ENCODE measurements at regions not wholly inside any gene's neighbourhood (a gene's known extent, or its start where the extent isn't known, plus 50 kb on each side); places are given as distances from the start of the nearest gene placed in this dataset.

DNA sequence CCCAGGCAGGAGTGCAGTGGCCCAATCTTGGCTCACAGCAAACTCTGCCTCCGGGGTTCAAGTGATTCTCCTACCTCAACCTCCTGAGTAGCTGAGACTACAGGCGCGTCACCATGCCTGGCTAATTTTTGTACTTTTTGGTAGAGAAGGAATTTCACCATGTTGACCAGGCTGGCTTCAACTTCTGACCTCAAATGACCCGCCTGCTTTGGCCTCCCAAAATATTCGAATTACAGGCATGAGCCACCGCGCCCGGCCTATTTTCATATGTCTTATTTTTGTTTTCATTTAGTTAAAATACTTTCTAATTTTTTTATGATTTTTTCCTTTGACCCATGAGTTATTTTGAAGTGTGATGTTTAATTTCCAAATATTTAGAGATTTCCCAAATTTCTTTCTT lies 143.6 kb upstream of the VRK1 start:
- Histone ChIP-seq H2AFZ (ENCODE audit: low read depth, low read length, severe bottlenecking) (no peak overlapping the region), H3K27ac (ENCODE audit: low read depth, low read length) (no peak overlapping the region), H3K79me2 (ENCODE audit: insufficient read depth, low read length) (no peaks in the 10 kb centered on the region), H3K27me3 (ENCODE audit: low read length) (no peaks in the 10 kb centered on the region), H3K4me2 (ENCODE audit: low read depth, low read length, poor library complexity, severe bottlenecking) (no peak overlapping the region), H3K9me2 (replicated peaks; ENCODE audit: insufficient read depth, low read length) (no peaks in the 10 kb centered on the region), H3K4me3 (ENCODE audit: insufficient read depth, low read length, poor library complexity, severe bottlenecking) (no peak overlapping the region), H3K9ac (ENCODE audit: low read length) (no peak overlapping the region), H3F3A (ENCODE audit: insufficient read depth) (no peaks in the 10 kb centered on the region), H3K9me3 (ENCODE audit: insufficient read depth, low read length) (no peaks in the 10 kb centered on the region), H3K36me3 (ENCODE audit: low read length) (no peaks in the 10 kb centered on the region), H4K20me1 (ENCODE audit: low read depth, low read length) (no peaks in the 10 kb centered on the region)
- TF ChIP-seq, protein P1, sequence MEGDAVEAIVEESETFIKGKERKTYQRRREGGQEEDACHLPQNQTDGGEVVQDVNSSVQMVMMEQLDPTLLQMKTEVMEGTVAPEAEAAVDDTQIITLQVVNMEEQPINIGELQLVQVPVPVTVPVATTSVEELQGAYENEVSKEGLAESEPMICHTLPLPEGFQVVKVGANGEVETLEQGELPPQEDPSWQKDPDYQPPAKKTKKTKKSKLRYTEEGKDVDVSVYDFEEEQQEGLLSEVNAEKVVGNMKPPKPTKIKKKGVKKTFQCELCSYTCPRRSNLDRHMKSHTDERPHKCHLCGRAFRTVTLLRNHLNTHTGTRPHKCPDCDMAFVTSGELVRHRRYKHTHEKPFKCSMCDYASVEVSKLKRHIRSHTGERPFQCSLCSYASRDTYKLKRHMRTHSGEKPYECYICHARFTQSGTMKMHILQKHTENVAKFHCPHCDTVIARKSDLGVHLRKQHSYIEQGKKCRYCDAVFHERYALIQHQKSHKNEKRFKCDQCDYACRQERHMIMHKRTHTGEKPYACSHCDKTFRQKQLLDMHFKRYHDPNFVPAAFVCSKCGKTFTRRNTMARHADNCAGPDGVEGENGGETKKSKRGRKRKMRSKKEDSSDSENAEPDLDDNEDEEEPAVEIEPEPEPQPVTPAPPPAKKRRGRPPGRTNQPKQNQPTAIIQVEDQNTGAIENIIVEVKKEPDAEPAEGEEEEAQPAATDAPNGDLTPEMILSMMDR (IDR thresholded peaks at IDR 0.05; ENCODE audit: insufficient read depth, low read length, poor library complexity, severe bottlenecking) = no peak
- TF ChIP-seq EZH2phosphoT487 (conservative IDR thresholded peaks at IDR 0.05; ENCODE audit: low read length) = no peak

- Histone ChIP-seq H2AFZ (ENCODE audit: low read depth, low read length, severe bottlenecking) (no peak overlapping the region), H3F3A (ENCODE audit: insufficient read depth) (no peaks in the 10 kb centered on the region), H3K4me2 (ENCODE audit: low read depth, low read length, poor library complexity, severe bottlenecking) (no peak overlapping the region), H3K9ac (ENCODE audit: low read length) (no peak overlapping the region), H3K36me3 (ENCODE audit: low read length) (no peaks in the 10 kb centered on the region), H4K20me1 (ENCODE audit: low read depth, low read length) (no peaks in the 10 kb centered on the region), H3K27ac (ENCODE audit: low read depth, low read length) (no peak overlapping the region), H3K4me3 (ENCODE audit: insufficient read depth, low read length, poor library complexity, severe bottlenecking) (no peak overlapping the region), H3K9me3 (ENCODE audit: insufficient read depth, low read length) (no peaks in the 10 kb centered on the region), H3K27me3 (ENCODE audit: low read length) (no peaks in the 10 kb centered on the region), H3K79me2 (ENCODE audit: insufficient read depth, low read length) (no peaks in the 10 kb centered on the region), H3K9me2 (replicated peaks; ENCODE audit: insufficient read depth, low read length) (no peaks in the 10 kb centered on the region)
- TF ChIP-seq, protein P1 (IDR thresholded peaks at IDR 0.05; ENCODE audit: insufficient read depth, low read length, poor library complexity, severe bottlenecking) = no peak
- TF ChIP-seq EZH2phosphoT487 (conservative IDR thresholded peaks at IDR 0.05; ENCODE audit: low read length) = no peak
Measured at GRCh38 chr14:96658611-96659010, 138.6 kb upstream of the VRK1 start.

- Histone ChIP-seq H3K9me2 (replicated peaks; ENCODE audit: insufficient read depth, low read length) (no peaks in the 10 kb centered on the region), H3K27ac (ENCODE audit: low read depth, low read length) (no peak overlapping the region), H3K9ac (ENCODE audit: low read length) (no peak overlapping the region), H2AFZ (ENCODE audit: low read depth, low read length, severe bottlenecking) (no peak overlapping the region), H3K27me3 (ENCODE audit: low read length) (no peaks in the 10 kb centered on the region), H3K79me2 (ENCODE audit: insufficient read depth, low read length) (no peaks in the 10 kb centered on the region), H3K9me3 (ENCODE audit: insufficient read depth, low read length) (no peaks in the 10 kb centered on the region), H4K20me1 (ENCODE audit: low read depth, low read length) (no peaks in the 10 kb centered on the region), H3K4me3 (ENCODE audit: insufficient read depth, low read length, poor library complexity, severe bottlenecking) (no peak overlapping the region), H3K4me2 (ENCODE audit: low read depth, low read length, poor library complexity, severe bottlenecking) (no peak overlapping the region), H3K36me3 (ENCODE audit: low read length) (no peaks in the 10 kb centered on the region), H3F3A (ENCODE audit: insufficient read depth) (no peaks in the 10 kb centered on the region)
- TF ChIP-seq EZH2phosphoT487 (conservative IDR thresholded peaks at IDR 0.05; ENCODE audit: low read length) = no peak
- TF ChIP-seq, protein P1 (IDR thresholded peaks at IDR 0.05; ENCODE audit: insufficient read depth, low read length, poor library complexity, severe bottlenecking) = no peak
Measured at GRCh38 chr14:96660123-96660522, 137.1 kb upstream of the VRK1 start.

All from SU-DHL-6 (cell line).